H1 (cell line): ENCODE measurements at regions not wholly inside any gene's neighbourhood (a gene's known extent, or its start where the extent isn't known, plus 50 kb on each side); places are given as distances from the start of the nearest gene placed in this dataset.

Source experiments
- CTCF ChIA-PET: fragments of 300-600 bp; sonication (Branson Sonifier 250); formaldehyde crosslinking; loops from one replicate; lab custom pipeline; 2021; ENCODE audit not compliant: partially characterized antibody; lab: Charles Lee
- POLR2A ChIA-PET: fragments of 300-600 bp; sonication (Branson Sonifier 250); formaldehyde crosslinking; loops from one replicate; lab custom pipeline; 2021; ENCODE audit warnings: inconsistent platforms; ENCODE audit not compliant: partially characterized antibody; lab: Charles Lee
- DNase-seq, 2 experiments: peaks; one replicate each; pipeline versions ENCODE4 v3.0.0 to v3.0.0-alpha.2; 2010 to 2022; ENCODE audit warnings: low spot score in 2 of 2, low read depth in 1 of 2, mixed read lengths in 1 of 2
- FAIRE-seq: peaks from 2 replicates; lab custom pipeline; 2011; peaks lifted over from hg19 to GRCh38; lab: Jason Lieb, UNC
- H2AFZ ChIP-seq: 2 replicates; pipeline ENCODE4 v1.8.1; 2012; ENCODE audit warnings: low read length, inconsistent platforms
- H2AK5ac ChIP-seq: 2 replicates; pipeline ENCODE4 v1.6.1; 2013; ENCODE audit warnings: low read depth, low read length
- H2BK120ac ChIP-seq: replicated peaks from 2 replicates; pipeline ENCODE3; 2013; ENCODE audit warnings: low read depth, low read length, inconsistent platforms
- H2BK12ac ChIP-seq: 2 replicates; pipeline ENCODE4 v1.6.1; 2013; ENCODE audit warnings: low read depth, low read length
- H2BK15ac ChIP-seq: 2 replicates; pipeline ENCODE4 v1.6.1; 2013; ENCODE audit warnings: low read length
- H2BK20ac ChIP-seq: 2 replicates; pipeline ENCODE4 v1.6.1; 2013; ENCODE audit warnings: low read length
- H2BK5ac ChIP-seq: 2 replicates; pipeline ENCODE4 v1.6.1; 2013; ENCODE audit warnings: low read depth, low read length
- H3K14ac ChIP-seq: 2 replicates; pipeline ENCODE4 v1.6.1; 2013; ENCODE audit warnings: inconsistent platforms; ENCODE audit not compliant: insufficient read length
- H3K18ac ChIP-seq: 2 replicates; pipeline ENCODE4 v1.6.1; 2013; ENCODE audit warnings: low read length; ENCODE audit errors: extremely low read depth
- H3K23ac ChIP-seq: 2 replicates; pipeline ENCODE4 v1.6.1; 2013; ENCODE audit warnings: inconsistent platforms; ENCODE audit not compliant: insufficient read length
- H3K23me2 ChIP-seq: 2 replicates; pipeline ENCODE4 v1.6.1; 2013; ENCODE audit warnings: low read depth, low read length
- H3K27ac ChIP-seq: 2 replicates; pipeline ENCODE4 v1.6.1; 2011; ENCODE audit warnings: low read depth, low read length, inconsistent platforms
- H3K27me3 ChIP-seq, 4 experiments: replicated peaks in 1 of 4; 1 replicate in 1 of 4; 2 replicates in 3 of 4; pipeline versions ENCODE4 v1.6.1 to v1.8.1; 2011 to 2013; ENCODE audit warnings: low read length in 3 of 4, mild to moderate bottlenecking in 3 of 4, inconsistent platforms in 2 of 4, mixed read lengths in 2 of 4, moderate library complexity in 1 of 4; ENCODE audit not compliant: control insufficient read depth in 3 of 4, insufficient read depth in 3 of 4; ENCODE audit errors: extremely low read depth in 1 of 4
- H3K36me3 ChIP-seq, 4 experiments: 2 replicates each; pipeline versions ENCODE4 v1.6.1 to v1.8.1; 2011 to 2013; ENCODE audit warnings: mild to moderate bottlenecking in 4 of 4, low read length in 3 of 4, moderate library complexity in 2 of 4, control low read depth in 1 of 4, inconsistent platforms in 1 of 4; ENCODE audit not compliant: insufficient read depth in 4 of 4, control insufficient read depth in 2 of 4
- H3K4ac ChIP-seq: replicated peaks from 2 replicates; pipeline ENCODE3; 2013; ENCODE audit warnings: low read length, low read depth, mixed read lengths, inconsistent platforms; ENCODE audit not compliant: insufficient read length
- H3K4me1 ChIP-seq, 4 experiments: replicated peaks in 1 of 4; 1 replicate in 1 of 4; 2 replicates in 3 of 4; pipeline versions ENCODE4 v1.6.1 to v1.8.1; 2011 to 2013; ENCODE audit warnings: low read length in 3 of 4, inconsistent platforms in 2 of 4, mixed read lengths in 1 of 4; ENCODE audit not compliant: insufficient read depth in 4 of 4, control insufficient read depth in 3 of 4
- H3K4me2 ChIP-seq, 2 experiments: 2 replicates each; pipeline versions ENCODE4 v1.6.1 to v1.8.1; 2011 to 2013; ENCODE audit warnings: low read depth in 2 of 2, low read length in 2 of 2, control low read depth in 1 of 2, inconsistent platforms in 1 of 2, mild to moderate bottlenecking in 1 of 2; ENCODE audit not compliant: insufficient read depth in 1 of 2
- H3K4me3 ChIP-seq, 4 experiments: fragments of 200-600, 300-600 bp in 1 of 4; sonication (generic), shearing (Covaris generic), sonication (Bioruptor Twin) in 1 of 4; 2 replicates each; pipeline versions ENCODE4 v1.5.1 to v1.8.1; 2011 to 2016; ENCODE audit warnings: low read length in 4 of 4, low read depth in 3 of 4, control low read depth in 2 of 4, inconsistent platforms in 2 of 4, mild to moderate bottlenecking in 2 of 4, mixed read lengths in 1 of 4, moderate library complexity in 1 of 4; ENCODE audit not compliant: insufficient read depth in 2 of 4; ENCODE audit errors: extremely low read depth in 1 of 4
- H3K56ac ChIP-seq: replicated peaks from 2 replicates; pipeline ENCODE3; 2013; ENCODE audit warnings: low read depth, mild to moderate bottlenecking, mixed read lengths, low read length, inconsistent platforms; ENCODE audit not compliant: insufficient read length
- H3K79me1 ChIP-seq: 2 replicates; pipeline ENCODE4 v1.6.1; 2013; ENCODE audit warnings: low read depth, low read length, control low read depth
- H3K79me2 ChIP-seq, 2 experiments: 2 replicates each; pipeline versions ENCODE4 v1.6.1 to v1.8.1; 2012 to 2013; ENCODE audit warnings: low read length in 2 of 2, mild to moderate bottlenecking in 2 of 2, inconsistent platforms in 1 of 2; ENCODE audit not compliant: insufficient read depth in 2 of 2, control insufficient read depth in 1 of 2
- H3K9ac ChIP-seq, 4 experiments: replicated peaks in 1 of 4; 1 replicate in 1 of 4; 2 replicates in 3 of 4; pipeline versions ENCODE4 v1.6.1 to v1.8.1; 2011 to 2013; ENCODE audit warnings: low read depth in 3 of 4, low read length in 3 of 4, control low read depth in 2 of 4, mild to moderate bottlenecking in 2 of 4, moderate library complexity in 2 of 4, inconsistent platforms in 1 of 4; ENCODE audit errors: extremely low read depth in 1 of 4
- H3K9me3 ChIP-seq, 2 experiments: 2 replicates each; pipeline versions ENCODE4 v1.6.1 to v1.8.1; 2012 to 2013; ENCODE audit warnings: mild to moderate bottlenecking in 2 of 2, moderate library complexity in 2 of 2, control low read depth in 1 of 2, inconsistent platforms in 1 of 2, low read depth in 1 of 2, low read length in 1 of 2, mixed read lengths in 1 of 2; ENCODE audit not compliant: insufficient read depth in 2 of 2
- H4K20me1 ChIP-seq, 2 experiments: replicated peaks in 1 of 2; 2 replicates each; pipeline versions ENCODE3 to v1.8.1; 2011 to 2013; ENCODE audit warnings: inconsistent platforms in 2 of 2, low read length in 2 of 2, mild to moderate bottlenecking in 1 of 2; ENCODE audit not compliant: insufficient read depth in 2 of 2, control insufficient read depth in 1 of 2
- H4K5ac ChIP-seq: 2 replicates; pipeline ENCODE4 v1.6.1; 2013; ENCODE audit warnings: low read length, low read depth, mixed read lengths, inconsistent platforms; ENCODE audit not compliant: insufficient read length
- H4K8ac ChIP-seq: 2 replicates; pipeline ENCODE4 v1.8.0; 2013; ENCODE audit warnings: mild to moderate bottlenecking, moderate library complexity, low read length, inconsistent platforms; ENCODE audit not compliant: insufficient read depth; ENCODE audit errors: extremely low read depth
- H4K91ac ChIP-seq: replicated peaks from 2 replicates; pipeline ENCODE3; 2013; ENCODE audit warnings: low read length, mixed read lengths, inconsistent platforms; ENCODE audit not compliant: insufficient read length
- BCL11A ChIP-seq, 2 experiments: IDR thresholded peaks; one replicate each; pipeline ENCODE4 v1.6.1; 2011; ENCODE audit warnings: low read depth in 2 of 2, low read length in 2 of 2, mild to moderate bottlenecking in 2 of 2
- GTF2F1 ChIP-seq: IDR thresholded peaks from 2 replicates; pipeline ENCODE4 v1.6.1; 2012; ENCODE audit warnings: low read depth, low read length, improper control_type of control experiment, borderline replicate concordance
- JUND ChIP-seq: IDR thresholded peaks from 2 replicates; pipeline ENCODE4 v1.6.1; 2011; ENCODE audit warnings: mild to moderate bottlenecking, improper control_type of control experiment, low read length
- KDM5A ChIP-seq: fragments of 200-600 bp; IDR thresholded peaks from 2 replicates; pipeline ENCODE4 v1.7.1; 2012; ENCODE audit warnings: mild to moderate bottlenecking, low read length, inconsistent platforms, mixed read lengths
- NANOG ChIP-seq: IDR thresholded peaks from 2 replicates; pipeline ENCODE4 v1.6.1; 2011; ENCODE audit warnings: low read length, low read depth, mild to moderate bottlenecking, inconsistent platforms; ENCODE audit not compliant: insufficient read depth, poor library complexity, severe bottlenecking
- RXRA ChIP-seq: IDR thresholded peaks from 2 replicates; pipeline ENCODE4 v1.6.1; 2011; ENCODE audit warnings: low read depth, mild to moderate bottlenecking, low read length, moderate library complexity; ENCODE audit not compliant: insufficient read depth
- WGBS, 2 experiments: shearing (Covaris generic) in 1 of 2; methylation state at CpG; one replicate each; pipeline versions ENCODE4 v1.1.6 to v1.1.7; 2013 to 2015; ENCODE audit warnings: low lambda C conversion rate in 2 of 2, mixed read lengths in 2 of 2, inconsistent platforms in 1 of 2, low coverage in 1 of 2, missing lambda C conversion rate in 1 of 2; ENCODE audit not compliant: insufficient replicate concordance in 2 of 2, insufficient coverage in 1 of 2, insufficient read length in 1 of 2; ENCODE audit errors: extremely low coverage in 1 of 2, missing lambda C conversion rate in 1 of 2; 5-methylcytosine and 5-hydroxymethylcytosine counted together
- TF ChIP-seq, protein P1 (sequence below), 3 experiments: IDR thresholded peaks; 1 replicate in 2 of 3; 2 replicates in 1 of 3; pipeline versions ENCODE4 v1.5.1 to v1.6.1; 2011; ENCODE audit warnings: low read length in 3 of 3, mild to moderate bottlenecking in 3 of 3, inconsistent platforms in 2 of 3, low read depth in 1 of 3, moderate library complexity in 1 of 3; ENCODE audit not compliant: insufficient read depth in 1 of 3; ENCODE audit errors: control extremely low read depth in 1 of 3
- TF ChIP-seq, protein P2 (sequence below): IDR thresholded peaks from 2 replicates; pipeline ENCODE4 v1.6.1; 2012; ENCODE audit warnings: low read length, inconsistent platforms

GRCh38 chr2:55120634-55121359 lies 70.5 kb upstream of the RTN4 start:
- Histone ChIP-seq H3K4me1 (peaks cover 2 to 9% (median 6%) of the 10 kb centered on the region in 4 experiments; a peak in 5 of 7 replicates), H3K27me3 (no peaks in the 10 kb centered on the region), H4K5ac (no peak overlapping the region), H3K79me1 (no peaks in the 10 kb centered on the region), H2BK15ac (no peak overlapping the region), H3K79me2 (no peaks in the 10 kb centered on the region), H4K20me1 (no peaks in the 10 kb centered on the region), H2BK120ac (no peak overlapping the region), H3K23me2 (no peaks in the 10 kb centered on the region), H4K91ac (no peak overlapping the region), H3K14ac (no peak overlapping the region), H2BK20ac (no peak overlapping the region), H3K4ac (no peak overlapping the region), H3K9me3 (no peaks in the 10 kb centered on the region), H3K56ac (no peak overlapping the region), H2AFZ (no peak overlapping the region), H3K36me3 (no peaks in the 10 kb centered on the region; a peak in 1 of 8 replicates), H2AK5ac (no peak overlapping the region), H4K8ac (no peak overlapping the region), H3K18ac (no peak overlapping the region), H3K4me2 (no peak overlapping the region), H2BK12ac (no peak overlapping the region), H3K27ac (no peak overlapping the region), H3K4me3 (no peak overlapping the region), H3K9ac (no peak overlapping the region), H2BK5ac (no peak overlapping the region), H3K23ac (no peak overlapping the region)
- WGBS, 2 experiments: 89% methylated on average over 8 of the region's 8 CpGs; no CpG with 5 or more reads in 1 of the 2 experiments
- FAIRE-seq: no peak
- ChIA-PET POLR2A (interaction anchor here (0.9 to 1.6 kb wide), 5 partner anchors 8 to 71 kb away, joined by 3 to 7 read pairs (median 3); partner anchors contain the start of gene RTN4), CTCF (interaction anchor here (0.8 to 5.9 kb wide), 10 partner anchors 8 to 72 kb away, joined by 3 to 26 read pairs (median 4); no protein-coding TSS in a partner anchor)
- DNase-seq: no peak
- no peak for TF ChIP-seq NANOG
- TF ChIP-seq KDM5A: no peak
- TF ChIP-seq, protein P1, sequence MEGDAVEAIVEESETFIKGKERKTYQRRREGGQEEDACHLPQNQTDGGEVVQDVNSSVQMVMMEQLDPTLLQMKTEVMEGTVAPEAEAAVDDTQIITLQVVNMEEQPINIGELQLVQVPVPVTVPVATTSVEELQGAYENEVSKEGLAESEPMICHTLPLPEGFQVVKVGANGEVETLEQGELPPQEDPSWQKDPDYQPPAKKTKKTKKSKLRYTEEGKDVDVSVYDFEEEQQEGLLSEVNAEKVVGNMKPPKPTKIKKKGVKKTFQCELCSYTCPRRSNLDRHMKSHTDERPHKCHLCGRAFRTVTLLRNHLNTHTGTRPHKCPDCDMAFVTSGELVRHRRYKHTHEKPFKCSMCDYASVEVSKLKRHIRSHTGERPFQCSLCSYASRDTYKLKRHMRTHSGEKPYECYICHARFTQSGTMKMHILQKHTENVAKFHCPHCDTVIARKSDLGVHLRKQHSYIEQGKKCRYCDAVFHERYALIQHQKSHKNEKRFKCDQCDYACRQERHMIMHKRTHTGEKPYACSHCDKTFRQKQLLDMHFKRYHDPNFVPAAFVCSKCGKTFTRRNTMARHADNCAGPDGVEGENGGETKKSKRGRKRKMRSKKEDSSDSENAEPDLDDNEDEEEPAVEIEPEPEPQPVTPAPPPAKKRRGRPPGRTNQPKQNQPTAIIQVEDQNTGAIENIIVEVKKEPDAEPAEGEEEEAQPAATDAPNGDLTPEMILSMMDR (IDR thresholded peaks at IDR 0.05; ENCODE audit: control extremely low read depth in 1 of 3, insufficient read depth in 1 of 3, low read depth in 1 of 3, low read length in 3 of 3): no peak
- TF ChIP-seq BCL11A (IDR thresholded peaks at IDR 0.05; ENCODE audit: low read depth in 2 of 2, low read length in 2 of 2): no peak
- TF ChIP-seq, protein P2, sequence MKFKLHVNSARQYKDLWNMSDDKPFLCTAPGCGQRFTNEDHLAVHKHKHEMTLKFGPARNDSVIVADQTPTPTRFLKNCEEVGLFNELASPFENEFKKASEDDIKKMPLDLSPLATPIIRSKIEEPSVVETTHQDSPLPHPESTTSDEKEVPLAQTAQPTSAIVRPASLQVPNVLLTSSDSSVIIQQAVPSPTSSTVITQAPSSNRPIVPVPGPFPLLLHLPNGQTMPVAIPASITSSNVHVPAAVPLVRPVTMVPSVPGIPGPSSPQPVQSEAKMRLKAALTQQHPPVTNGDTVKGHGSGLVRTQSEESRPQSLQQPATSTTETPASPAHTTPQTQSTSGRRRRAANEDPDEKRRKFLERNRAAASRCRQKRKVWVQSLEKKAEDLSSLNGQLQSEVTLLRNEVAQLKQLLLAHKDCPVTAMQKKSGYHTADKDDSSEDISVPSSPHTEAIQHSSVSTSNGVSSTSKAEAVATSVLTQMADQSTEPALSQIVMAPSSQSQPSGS: no peak
- TF ChIP-seq GTF2F1: no peak
- TF ChIP-seq RXRA: no peak
- TF ChIP-seq JUND: no peak
